ENCODE measurements at regions not wholly inside any gene's neighbourhood (a gene's known extent, or its start where the extent isn't known, plus 50 kb on each side); places are given as distances from the start of the nearest gene placed in this dataset.

DNA sequence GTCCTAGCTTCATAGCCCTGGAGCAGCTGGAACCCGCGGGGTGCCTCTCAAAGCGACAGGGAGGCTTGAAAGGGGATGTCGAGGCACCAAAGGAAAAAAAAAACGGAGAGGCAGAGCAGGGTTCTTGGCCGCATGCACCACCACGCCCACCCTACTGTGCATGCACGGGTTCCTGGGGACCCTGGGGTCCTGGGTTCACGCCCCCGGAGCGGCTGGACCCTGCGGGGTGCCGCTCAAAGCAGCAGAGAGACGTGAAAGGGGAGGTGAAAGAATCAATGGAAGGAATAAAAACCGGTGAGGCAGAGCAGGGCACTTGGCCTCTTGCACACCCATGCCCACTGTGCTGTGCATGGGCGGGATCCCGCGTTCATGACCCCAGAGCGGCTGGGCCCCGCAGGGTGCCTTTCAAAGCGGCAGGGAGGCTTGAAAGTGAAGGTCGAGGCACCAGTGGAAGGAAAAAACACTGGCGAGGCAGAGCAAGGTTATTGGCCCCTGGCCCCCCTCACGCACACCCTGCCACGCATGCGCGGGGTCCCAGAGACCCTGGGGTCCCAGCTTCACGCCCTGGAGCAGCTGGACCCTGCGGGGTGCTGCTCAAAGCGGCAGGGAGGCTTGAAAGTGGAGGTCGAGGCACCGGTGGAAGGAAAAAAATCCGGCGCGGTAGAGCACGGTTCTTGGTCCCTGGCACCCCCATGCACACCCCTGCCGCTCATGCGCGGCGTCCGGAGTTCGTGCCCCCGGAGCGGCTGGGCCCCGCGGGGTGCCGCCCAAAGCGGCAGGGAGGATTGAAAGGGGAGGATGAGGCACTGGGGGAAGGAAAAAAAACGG is 318.5 kb downstream of the ALG10 start:
- no peak for DNase-seq (ENCODE audit: low read depth in 3 of 3, low spot score in 2 of 3)

GRCh38 chr12:34341362-34341733 is 319.1 kb downstream of the ALG10 start:
- no peak for DNase-seq (ENCODE audit: low read depth in 3 of 3, low spot score in 2 of 3)

GRCh38 chr12:34342048-34342447 is 319.8 kb downstream of the ALG10 start:
- no peak for DNase-seq (ENCODE audit: low read depth in 3 of 3, low spot score in 2 of 3)

GRCh38 chr12:34343345-34343744 is 321.0 kb downstream of the ALG10 start:
- no peak for DNase-seq (ENCODE audit: low read depth in 3 of 3, low spot score in 2 of 3)

DNA sequence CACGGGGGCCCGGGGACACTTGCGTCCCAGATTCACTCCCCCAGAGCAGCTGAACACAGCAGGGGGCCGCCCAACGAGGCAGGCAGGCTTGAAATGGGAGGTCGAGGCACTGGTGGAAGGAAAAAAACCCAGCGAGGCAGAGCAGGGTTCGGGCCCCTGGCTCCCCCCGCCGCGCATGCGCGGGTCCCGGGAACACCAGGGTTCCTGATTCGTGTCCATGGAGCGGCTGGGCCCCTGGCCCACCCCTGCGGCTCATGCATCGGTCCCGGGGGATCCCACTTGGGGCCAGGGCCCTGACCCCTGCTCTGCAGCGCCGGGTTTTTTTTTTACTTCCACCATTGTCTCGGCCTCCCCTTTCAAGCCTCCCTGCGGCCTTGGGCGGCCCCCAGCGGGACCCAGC is 321.5 kb downstream of the ALG10 start:
- no peak for DNase-seq (ENCODE audit: low read depth in 3 of 3, low spot score in 2 of 3)

- DNase-seq (ENCODE audit: low read depth in 3 of 3, low spot score in 2 of 3), result no peak
These were observed 322.7 kb downstream of the ALG10 start for GRCh38 chr12:34344851-34345522.

- DNase-seq (ENCODE audit: low read depth in 3 of 3, low spot score in 2 of 3), result no peak
These were observed 323.5 kb downstream of the ALG10 start for GRCh38 chr12:34345801-34346200.

DNA sequence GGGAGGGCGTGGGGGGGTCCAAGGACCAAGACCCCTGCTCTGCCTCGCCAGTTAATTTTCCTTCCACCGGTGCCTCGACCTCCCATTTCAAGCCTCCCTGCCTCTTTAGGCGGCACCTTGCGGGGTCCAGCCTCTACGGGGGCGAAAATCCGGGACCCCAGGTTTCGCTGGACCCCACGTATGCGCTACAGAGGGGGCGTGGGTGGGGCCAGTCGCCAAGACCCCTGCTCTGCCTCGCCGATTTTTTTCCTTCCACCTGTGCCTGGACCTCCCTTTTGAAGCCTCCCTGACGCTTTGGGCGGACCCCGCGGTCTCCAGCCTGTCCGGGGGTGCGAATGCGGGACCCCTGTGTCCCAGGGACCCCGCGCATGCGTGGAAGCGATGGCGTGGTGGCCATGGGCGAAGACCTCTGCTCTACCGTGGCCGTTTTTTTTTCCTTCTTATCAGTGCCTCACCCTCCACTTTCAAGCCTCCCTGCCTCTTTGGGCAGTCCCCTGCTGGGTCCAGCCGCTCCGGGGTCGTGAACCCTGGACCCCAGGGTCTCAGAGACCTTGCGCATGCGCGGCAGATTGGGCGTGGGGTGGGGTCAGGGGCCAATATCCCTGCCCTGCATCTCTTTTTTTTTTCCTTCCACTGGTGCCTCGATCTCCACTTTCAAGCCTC is 324.2 kb downstream of the ALG10 start:
- DNase-seq (ENCODE audit: low read depth in 3 of 3, low spot score in 2 of 3), result no peak

DNA sequence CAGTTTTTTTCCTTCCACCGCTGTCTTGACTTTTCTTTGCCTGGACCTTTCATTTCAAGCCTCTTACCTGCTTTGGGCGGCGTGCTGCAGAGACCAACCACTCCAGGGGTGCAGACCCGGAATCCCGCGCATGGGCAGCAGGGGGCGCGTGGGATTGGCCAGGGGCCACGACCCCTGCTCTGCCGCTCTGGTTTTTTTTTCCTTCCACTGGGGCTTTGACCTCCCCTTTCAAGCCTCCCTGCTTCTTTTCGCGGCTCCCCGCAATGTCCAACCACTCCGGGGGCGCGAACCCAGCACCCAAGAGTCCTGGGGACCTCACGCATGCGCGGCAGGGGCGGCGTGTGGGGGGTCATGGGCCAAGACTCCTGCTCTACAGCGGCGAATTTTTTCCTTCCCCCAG is 325.1 kb downstream of the ALG10 start:
- DNase-seq (ENCODE audit: low read depth in 3 of 3, low spot score in 2 of 3), result no peak

- no peak for DNase-seq (ENCODE audit: low read depth in 3 of 3, low spot score in 2 of 3)
These were observed 325.8 kb downstream of the ALG10 start for GRCh38 chr12:34348064-34348463.

DNA sequence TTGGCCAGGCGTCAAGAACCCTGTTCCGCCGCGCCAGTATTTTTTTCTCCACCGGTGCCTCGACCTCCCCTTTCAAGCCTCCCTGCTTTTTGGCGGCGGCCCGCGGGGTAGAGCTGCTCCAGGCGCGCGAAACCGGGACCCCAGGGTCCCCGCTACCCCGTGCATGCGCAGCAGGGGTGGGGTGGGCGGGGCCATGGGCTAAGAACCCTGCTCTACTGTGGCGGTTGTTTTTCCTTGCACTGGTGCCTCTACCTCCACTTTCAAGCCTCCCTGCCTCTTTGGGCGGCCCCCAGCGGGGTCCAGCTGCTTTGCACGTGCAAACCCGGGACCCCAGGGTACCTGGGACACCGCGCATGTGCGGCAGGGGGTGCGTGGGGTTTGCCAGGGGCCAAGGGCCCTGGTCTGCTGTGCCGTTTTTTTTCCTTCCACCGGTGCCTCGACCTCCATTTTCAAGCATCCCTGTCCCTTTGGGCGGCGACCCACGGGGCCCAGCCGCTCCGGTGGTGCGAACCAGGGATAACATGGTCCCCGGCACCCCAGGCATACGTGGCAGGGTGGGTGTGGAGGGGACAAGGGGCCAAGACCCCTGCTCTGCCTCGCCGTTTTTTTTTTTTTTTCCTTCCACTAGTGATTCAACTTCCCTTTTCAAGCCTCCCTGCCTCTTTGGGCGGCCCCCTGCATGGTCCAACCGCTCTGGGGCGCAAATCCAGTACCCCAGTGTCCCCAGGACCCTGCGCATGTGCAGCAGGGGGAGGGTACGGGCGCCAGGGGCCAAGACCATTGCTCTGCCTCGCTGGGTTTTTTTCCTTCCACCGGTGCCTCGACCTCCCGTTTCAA is 326.8 kb downstream of the ALG10 start:
- DNase-seq (ENCODE audit: low read depth in 3 of 3, low spot score in 2 of 3), result no peak

GRCh38 chr12:34349673-34349961 is 327.3 kb downstream of the ALG10 start:
- no peak for DNase-seq (ENCODE audit: low read depth in 3 of 3, low spot score in 2 of 3)

- no peak for DNase-seq (ENCODE audit: low read depth in 3 of 3, low spot score in 2 of 3)
These were observed 328.1 kb downstream of the ALG10 start for GRCh38 chr12:34350092-34351041.

DNA sequence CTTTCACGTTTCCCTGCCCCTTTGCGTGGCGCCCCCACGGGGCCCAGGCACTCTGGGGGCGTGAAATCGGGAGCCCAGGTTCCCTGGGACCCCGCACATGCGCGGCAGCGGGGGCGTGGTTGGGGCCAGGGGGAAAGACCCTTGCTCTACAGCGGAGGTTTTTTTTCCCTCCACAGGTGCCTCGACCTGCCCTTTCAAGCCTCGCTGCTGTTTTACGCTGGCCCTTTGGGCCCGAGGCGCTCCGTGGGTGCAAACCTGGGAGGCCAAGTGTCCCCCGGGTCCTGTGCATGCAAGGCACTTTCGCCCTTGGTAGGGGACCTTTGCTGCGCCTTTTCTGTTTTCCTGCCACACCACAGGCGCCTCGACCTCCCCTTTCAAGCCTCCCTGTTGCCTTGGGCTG is 329.8 kb downstream of the ALG10 start:
- DNase-seq (ENCODE audit: low read depth in 3 of 3, low spot score in 2 of 3), result no peak

GRCh38 chr12:34354239-34355200 is 332.2 kb downstream of the ALG10 start:
- no peak for DNase-seq (ENCODE audit: low read depth in 3 of 3, low spot score in 2 of 3)

GRCh38 chr12:34356233-34356987 is 334.1 kb downstream of the ALG10 start:
- no peak for DNase-seq (ENCODE audit: low read depth in 3 of 3, low spot score in 2 of 3)

DNA sequence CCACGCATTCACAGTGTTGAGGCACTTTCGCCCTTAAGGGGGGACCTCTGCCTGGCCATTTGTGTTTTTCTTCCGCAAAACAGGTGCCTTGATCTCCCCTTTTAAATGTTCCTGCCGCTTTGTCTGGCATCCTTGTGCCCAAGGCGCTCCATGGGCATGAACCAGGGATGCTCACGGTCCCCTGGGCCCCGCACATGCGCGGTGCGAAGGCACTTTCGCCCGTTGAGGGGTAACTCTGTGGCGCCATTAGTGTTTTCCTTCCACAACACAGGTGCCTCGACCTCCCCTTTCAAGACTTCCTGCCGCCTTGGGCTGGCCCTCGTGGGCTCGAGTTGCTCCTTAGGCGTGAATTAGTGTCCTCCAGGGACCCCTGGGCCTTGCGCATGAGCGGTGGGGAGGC is 335.5 kb downstream of the ALG10 start:
- no peak for DNase-seq (ENCODE audit: low read depth in 3 of 3, low spot score in 2 of 3)

- no peak for DNase-seq (ENCODE audit: low read depth in 3 of 3, low spot score in 2 of 3)
These were observed 335.9 kb downstream of the ALG10 start for GRCh38 chr12:34358198-34358597.
